K562 (cell line): ENCODE measurements at regions not wholly inside any gene's neighbourhood (a gene's known extent, or its start where the extent isn't known, plus 50 kb on each side); places are given as distances from the start of the nearest gene placed in this dataset.
A peak's percentile ranks its signal among the peaks of the same experiment; 100 is the strongest.

Experiments
- ATAC-seq: fragments of 200-7000 bp; cut with Tn5 transposase; 3 replicates; pipeline ENCODE4 v1.9.1; 2020; ENCODE audit warnings: moderate library complexity
- BruUV-seq: library from RNA; stranded (reverse); fragments of 400-500 nt; replicated peaks from 2 replicates; lab custom pipeline; 2021; lab: Mats Ljungman, UMichigan
- CTCF ChIA-PET: fragments of 300-600 bp; formaldehyde crosslinking; extraction: SDS; loops from one replicate; lab custom pipeline; 2021; ENCODE audit warnings: low intra/inter-chr PET ratio; lab: Yijun Ruan, JAX
- POLR2A ChIA-PET: fragments of 300-600, 350-650 bp; sonication (Branson Sonifier 250); formaldehyde crosslinking; extraction: SDS; loops from one replicate; lab custom pipeline; 2021; ENCODE audit warnings: antibody characterized with exemption, inconsistent platforms; lab: Yijun Ruan, JAX
- DNase-seq, 4 experiments: peaks; one replicate each; pipeline versions ENCODE4 v3.0.0 to v3.0.0-alpha.2; 2011 to 2018; ENCODE audit warnings: low spot score in 3 of 4, mixed read lengths in 3 of 4; ENCODE audit errors: extremely low read depth in 1 of 4
- FAIRE-seq: peaks from 2 replicates; lab custom pipeline; 2011; peaks lifted over from hg19 to GRCh38; lab: Jason Lieb, UNC
- H2AFZ ChIP-seq: 2 replicates; pipeline ENCODE4 v1.6.0; 2011; ENCODE audit warnings: low read depth, low read length, control low read depth, inconsistent platforms
- H3K27ac ChIP-seq: fragments of 200-600 bp; 3 replicates; pipeline ENCODE4 v1.8.0; 2011; ENCODE audit warnings: low read depth, mild to moderate bottlenecking, control low read depth, inconsistent platforms, low read length, moderate library complexity, mixed read lengths; ENCODE audit errors: extremely low read depth
- H3K27me3 ChIP-seq, 2 experiments: fragments of 300-600 bp in 1 of 2; 2 replicates in 1 of 2; 3 replicates in 1 of 2; pipeline versions ENCODE4 v1.6.0 to v1.8.0; 2011; ENCODE audit warnings: inconsistent platforms in 2 of 2, low read length in 2 of 2, mild to moderate bottlenecking in 1 of 2, mixed read lengths in 1 of 2, moderate library complexity in 1 of 2; ENCODE audit not compliant: control insufficient read depth in 2 of 2, insufficient read depth in 2 of 2
- H3K36me3 ChIP-seq: fragments of 300-600 bp; 3 replicates; pipeline ENCODE4 v1.8.0; 2011; ENCODE audit warnings: mild to moderate bottlenecking, low read length, inconsistent platforms; ENCODE audit not compliant: control insufficient read depth, insufficient read depth
- H3K4me1 ChIP-seq, 2 experiments: fragments of 200-600 bp in 1 of 2; replicated peaks in 1 of 2; 2 replicates in 1 of 2; 3 replicates in 1 of 2; pipeline versions ENCODE4 v1.5.1 to v1.8.0; 2011; ENCODE audit warnings: inconsistent platforms in 2 of 2, low read length in 2 of 2, mild to moderate bottlenecking in 1 of 2, mixed read lengths in 1 of 2, moderate library complexity in 1 of 2; ENCODE audit not compliant: control insufficient read depth in 2 of 2, insufficient read depth in 2 of 2
- H3K4me2 ChIP-seq: 2 replicates; pipeline ENCODE4 v1.6.1; 2011; ENCODE audit warnings: low read length, control low read depth, inconsistent platforms, mixed read lengths; ENCODE audit not compliant: insufficient read depth
- H3K4me3 ChIP-seq: fragments of 200-600 bp; sonication (generic), shearing (Covaris generic); 2 replicates; pipeline ENCODE4 v1.5.1; 2016; ENCODE audit warnings: control low read depth, inconsistent platforms
- H3K79me2 ChIP-seq: fragments of 200-600 bp; 3 replicates; pipeline ENCODE4 v1.8.0; 2011; ENCODE audit warnings: low read length, inconsistent platforms; ENCODE audit not compliant: control insufficient read depth, insufficient read depth
- H3K9ac ChIP-seq, 2 experiments: 2 replicates each; pipeline versions ENCODE4 v1.6.0 to v1.6.1; 2011; ENCODE audit warnings: low read depth in 2 of 2, low read length in 2 of 2, control low read depth in 1 of 2, inconsistent platforms in 1 of 2, mild to moderate bottlenecking in 1 of 2, mixed read lengths in 1 of 2; ENCODE audit not compliant: insufficient read depth in 1 of 2
- H3K9me1 ChIP-seq: one replicate; pipeline ENCODE4 v1.6.0; 2011; ENCODE audit warnings: inconsistent platforms, mild to moderate bottlenecking, low read length, moderate library complexity; ENCODE audit not compliant: control insufficient read depth, insufficient read depth
- H3K9me3 ChIP-seq: replicated peaks from 2 replicates; pipeline ENCODE4 v1.5.1; 2011; ENCODE audit warnings: low read depth, low read length, inconsistent platforms; ENCODE audit not compliant: control insufficient read depth, insufficient read depth
- H4K20me1 ChIP-seq: replicated peaks from 2 replicates; pipeline ENCODE4 v1.6.1; 2011; ENCODE audit warnings: low read length, inconsistent platforms, mixed read lengths; ENCODE audit not compliant: control insufficient read depth, insufficient read depth
- BDP1 ChIP-seq: IDR thresholded peaks from 3 replicates; pipeline ENCODE4 v1.6.1; 2011; ENCODE audit not compliant: insufficient read length, insufficient read depth
- CBFA2T3 ChIP-seq: fragments of 450-650 bp; IDR thresholded peaks from 2 replicates; pipeline ENCODE4 v1.6.1; 2017
- GATA2 ChIP-seq: sonication (generic); formaldehyde crosslinking; IDR thresholded peaks from 2 replicates; pipeline ENCODE4 v1.4.0; 2020; ENCODE audit warnings: mild to moderate bottlenecking, missing genetic modification reagents
- GATAD2B ChIP-seq: fragments of 450-650 bp; IDR thresholded peaks from 2 replicates; pipeline ENCODE4 v1.6.1; 2017; ENCODE audit warnings: mild to moderate bottlenecking, borderline replicate concordance
- HDAC2 ChIP-seq: fragments of 450-650 bp; IDR thresholded peaks from 2 replicates; pipeline ENCODE4 v1.6.1; 2016; ENCODE audit warnings: mild to moderate bottlenecking
- HMG20B ChIP-seq: fragments of 250-450 bp; sonication (Bioruptor Pico); IDR thresholded peaks from 2 replicates; pipeline ENCODE4 v1.5.0; 2021; ENCODE audit warnings: mild to moderate bottlenecking
- MAFF ChIP-seq: IDR thresholded peaks from 2 replicates; pipeline ENCODE4 v1.6.1; 2012; ENCODE audit warnings: low read length, improper control_type of control experiment
- MYNN ChIP-seq, 2 experiments: sonication (generic); formaldehyde crosslinking in 1 of 2; IDR thresholded peaks; 2 replicates each; pipeline versions ENCODE4 v1.5.0 to v1.6.1; 2016 to 2020; ENCODE audit warnings: antibody characterized with exemption in 1 of 2, missing genetic modification reagents in 1 of 2
- NCOA4 ChIP-seq: fragments of 450-650 bp; IDR thresholded peaks from 2 replicates; pipeline ENCODE4 v1.6.1; 2018; ENCODE audit warnings: mild to moderate bottlenecking; ENCODE audit not compliant: partially characterized antibody
- NCOR1 ChIP-seq: fragments of 450-650 bp; IDR thresholded peaks from 2 replicates; pipeline ENCODE4 v1.6.1; 2016; ENCODE audit warnings: mild to moderate bottlenecking, moderate library complexity
- PKNOX1 ChIP-seq: fragments of 450-650 bp; IDR thresholded peaks from 2 replicates; pipeline ENCODE4 v1.6.1; 2016
- PPARD ChIP-seq: fragments of 250-450 bp; sonication (Bioruptor Pico); IDR thresholded peaks from 2 replicates; pipeline ENCODE4 v1.8.0; 2022; ENCODE audit warnings: inconsistent platforms, mild to moderate bottlenecking, moderate library complexity
- RBM25 ChIP-seq: fragments of 200-400 bp; formaldehyde crosslinking; IDR thresholded peaks from 2 replicates; pipeline ENCODE4 v1.6.1; 2018; ENCODE audit warnings: low read length, low read depth, moderate library complexity; ENCODE audit not compliant: severe bottlenecking
- RCOR1 ChIP-seq, 2 experiments: IDR thresholded peaks; 2 replicates each; pipeline ENCODE4 v1.6.1; 2012; ENCODE audit warnings: low read depth in 2 of 2, low read length in 2 of 2, borderline replicate concordance in 1 of 2, improper control_type of control experiment in 1 of 2
- TBL1XR1 ChIP-seq, 2 experiments: IDR thresholded peaks; 2 replicates each; pipeline ENCODE4 v1.6.1; 2012; ENCODE audit warnings: improper control_type of control experiment in 2 of 2, low read length in 2 of 2, mild to moderate bottlenecking in 1 of 2
- YY1 ChIP-seq, 3 experiments: IDR thresholded peaks; 2 replicates each; pipeline ENCODE4 v1.6.1; 2011; ENCODE audit warnings: low read length in 2 of 3, mild to moderate bottlenecking in 2 of 3, moderate library complexity in 2 of 3, borderline replicate concordance in 1 of 3, control low read depth in 1 of 3, low read depth in 1 of 3; ENCODE audit not compliant: insufficient read depth in 3 of 3, insufficient replicate concordance in 2 of 3, control insufficient read depth in 1 of 3, insufficient read length in 1 of 3; ENCODE audit errors: extremely low read depth in 1 of 3
- ZBTB7A ChIP-seq: IDR thresholded peaks from 2 replicates; pipeline ENCODE4 v1.6.1; 2011; ENCODE audit warnings: low read depth, mild to moderate bottlenecking, low read length, moderate library complexity, borderline replicate concordance; ENCODE audit not compliant: control insufficient read depth
- ZNF263 ChIP-seq: sonication (generic); formaldehyde crosslinking; IDR thresholded peaks from 2 replicates; pipeline ENCODE4 v1.8.0; 2022; ENCODE audit warnings: mild to moderate bottlenecking, missing genetic modification reagents, borderline replicate concordance
- ZNF277 ChIP-seq: fragments of 250-450 bp; sonication (Bioruptor Pico); IDR thresholded peaks from 2 replicates; pipeline ENCODE4 v1.8.0; 2022; ENCODE audit warnings: inconsistent platforms, mild to moderate bottlenecking, moderate library complexity, borderline replicate concordance
- ZNF780A ChIP-seq: fragments of 250-450 bp; sonication (Bioruptor Pico); IDR thresholded peaks from 2 replicates; pipeline ENCODE4 v1.5.0; 2021; ENCODE audit warnings: mild to moderate bottlenecking
- WGBS: fragments of 100-300 bp; shearing (Covaris generic); methylation state at CpG from one replicate; pipeline ENCODE4 v1.1.6; 2016; ENCODE audit warnings: low coverage, mixed read lengths; ENCODE audit not compliant: insufficient coverage; ENCODE audit errors: missing lambda C conversion rate; 5-methylcytosine and 5-hydroxymethylcytosine counted together
- in situ Hi-C: fragments of 300-500 bp; cut with MboI; formaldehyde crosslinking; loops from 4 replicates; pipeline ENCODE4 v1.15.0; 2018; ENCODE audit warnings: inconsistent platforms, mixed read lengths
- intact Hi-C: fragments of 100-400 bp; cut with micrococcal nuclease; formaldehyde crosslinking; loops from 2 replicates; pipeline ENCODE4 v1.14.2; 2022

- TF ChIP-seq MYNN (IDR thresholded peaks at IDR 0.05) (no peak), MYNN (CRISPR knock-in tag; IDR thresholded peaks at IDR 0.05) (no peak), ZNF780A (no peak), ZNF263 (CRISPR knock-in tag) (no peak), RBM25 (peak; percentile 81)
These were observed 61.6 kb upstream of the PRPS1 start (continued) for GRCh38 chrX:107566604-107567262.

GRCh38 chrX:107567370-107567769 is 60.9 kb upstream of the PRPS1 start:
- ChIA-PET CTCF (no interaction called here), POLR2A (no interaction called here)
- ATAC-seq = peak; percentile 84
- Histone ChIP-seq H3K27ac (no peak overlapping the region), H3K4me3 (no peak overlapping the region), H3K4me1 (peaks cover 0 to 7% of the 10 kb centered on the region in 2 experiments; a peak in 3 of 5 replicates), H3K9ac (no peak overlapping the region), H3K9me1 (no peaks in the 10 kb centered on the region), H4K20me1 (no peaks in the 10 kb centered on the region), H3K36me3 (no peaks in the 10 kb centered on the region), H3K9me3 (no peaks in the 10 kb centered on the region), H3K27me3 (no peaks in the 10 kb centered on the region; a peak in 1 of 5 replicates), H3K4me2 (no peak overlapping the region), H2AFZ (no peak overlapping the region), H3K79me2 (no peaks in the 10 kb centered on the region)
- DNase-seq = peak; percentile 45 to 51 (median 50)
- in situ Hi-C loops = no loop called here
- intact Hi-C loops = no loop called here
- BruUV-seq = no TSS peak
- peak; percentile 93 for FAIRE-seq
- 0% methylated on average over 2 of the region's 2 CpGs for WGBS
- TF ChIP-seq HDAC2 (0 out of 2 replicates have a peak, but pooled peaks have one; percentile 44), GATA2 (peak; percentile 71), CBFA2T3 (peak; percentile 91), HMG20B (CRISPR knock-in tag) (no peak), ZNF277 (CRISPR knock-in tag) (no peak), ZBTB7A (no peak), NCOA4 (no peak), BDP1 (no peak), PKNOX1 (0 out of 2 replicates have a peak, but pooled peaks have one; percentile 7), YY1 (IDR thresholded peaks at IDR 0.05; ENCODE audit: borderline replicate concordance in 1 of 3, control insufficient read depth in 1 of 3, extremely low read depth in 1 of 3, insufficient read depth in 3 of 3, insufficient read length in 1 of 3, insufficient replicate concordance in 2 of 3, low read depth in 1 of 3, low read length in 2 of 3) (no peak), GATAD2B (no peak), TBL1XR1 (IDR thresholded peaks at IDR 0.05; ENCODE audit: low read length in 2 of 2) (peak in 1 of 2 experiments; percentile 26; a peak in 1 of 4 replicates), PPARD (CRISPR knock-in tag) (no peak), MAFF (no peak), NCOR1 (peak; percentile 74), RCOR1 (IDR thresholded peaks at IDR 0.05; ENCODE audit: borderline replicate concordance in 1 of 2, low read depth in 2 of 2, low read length in 2 of 2) (peak in 1 of 2 experiments; percentile 79; a peak in 2 of 4 replicates)
